DOHH2 (cell line): ENCODE measurements at regions not wholly inside any gene's neighbourhood (a gene's known extent, or its start where the extent isn't known, plus 50 kb on each side); places are given as distances from the start of the nearest gene placed in this dataset.

ENCODE experiments used
- H3F3A ChIP-seq: fragments of 200-600 bp; sonication (generic), shearing (Covaris generic); 2 replicates; pipeline ENCODE4 v1.6.0; 2016; ENCODE audit warnings: antibody characterized with exemption, mild to moderate bottlenecking; ENCODE audit not compliant: control insufficient read depth, insufficient read depth
- H3K27ac ChIP-seq: fragments of 200-600 bp; sonication (generic); 2 replicates; pipeline ENCODE4 v1.5.1; 2014; ENCODE audit warnings: low read depth, mild to moderate bottlenecking, low read length, moderate library complexity
- H3K27me3 ChIP-seq: fragments of 200-600 bp; sonication (generic); 2 replicates; pipeline ENCODE4 v1.6.1; 2014; ENCODE audit warnings: mild to moderate bottlenecking, low read length, mixed read lengths; ENCODE audit not compliant: control insufficient read depth
- H3K36me3 ChIP-seq: fragments of 200-600 bp; sonication (generic); 2 replicates; pipeline ENCODE4 v1.6.1; 2014; ENCODE audit warnings: mild to moderate bottlenecking, low read length, moderate library complexity, mixed read lengths; ENCODE audit not compliant: control insufficient read depth
- H3K4me1 ChIP-seq: fragments of 200-600 bp; sonication (generic); 2 replicates; pipeline ENCODE4 v1.6.1; 2014; ENCODE audit warnings: mild to moderate bottlenecking, low read length, mixed read lengths; ENCODE audit not compliant: control insufficient read depth
- H3K4me2 ChIP-seq: fragments of 200-600 bp; sonication (generic); 2 replicates; pipeline ENCODE4 v1.6.0; 2014; ENCODE audit warnings: mild to moderate bottlenecking, low read length, moderate library complexity
- H3K4me3 ChIP-seq: fragments of 200-600 bp; sonication (generic); 2 replicates; pipeline ENCODE4 v1.5.1; 2014; ENCODE audit warnings: mild to moderate bottlenecking, low read length, mixed read lengths
- H3K79me2 ChIP-seq: fragments of 200-600 bp; sonication (generic); 2 replicates; pipeline ENCODE4 v1.6.1; 2014; ENCODE audit warnings: mild to moderate bottlenecking, low read length, mixed read lengths; ENCODE audit not compliant: control insufficient read depth
- H3K9me2 ChIP-seq: fragments of 200-600 bp; sonication (generic); replicated peaks from 2 replicates; pipeline ENCODE4 v1.6.1; 2014; ENCODE audit warnings: mild to moderate bottlenecking, low read length, mixed read lengths; ENCODE audit not compliant: control insufficient read depth
- H3K9me3 ChIP-seq: fragments of 200-600 bp; sonication (generic); 2 replicates; pipeline ENCODE4 v1.6.1; 2014; ENCODE audit warnings: antibody characterized with exemption, low read length, mixed read lengths; ENCODE audit not compliant: control insufficient read depth, insufficient read depth
- H4K20me1 ChIP-seq: fragments of 200-600 bp; sonication (generic); 2 replicates; pipeline ENCODE4 v1.6.0; 2014; ENCODE audit warnings: low read depth, mild to moderate bottlenecking, antibody characterized with exemption, low read length, moderate library complexity; ENCODE audit not compliant: control insufficient read depth, insufficient read depth
- CTCF ChIP-seq: fragments of 200-600 bp; sonication (generic); IDR thresholded peaks from one replicate; pipeline ENCODE4 v1.5.1; 2014; ENCODE audit warnings: antibody characterized with exemption, mild to moderate bottlenecking, low read depth, low read length; ENCODE audit not compliant: poor library complexity, severe bottlenecking
- EZH2phosphoT487 ChIP-seq: fragments of 200-600 bp; sonication (generic); IDR thresholded peaks from 2 replicates; pipeline ENCODE4 v1.6.1; 2017; ENCODE audit warnings: borderline replicate concordance, mild to moderate bottlenecking, antibody characterized with exemption, low read length, moderate library complexity, mixed read lengths

DNA sequence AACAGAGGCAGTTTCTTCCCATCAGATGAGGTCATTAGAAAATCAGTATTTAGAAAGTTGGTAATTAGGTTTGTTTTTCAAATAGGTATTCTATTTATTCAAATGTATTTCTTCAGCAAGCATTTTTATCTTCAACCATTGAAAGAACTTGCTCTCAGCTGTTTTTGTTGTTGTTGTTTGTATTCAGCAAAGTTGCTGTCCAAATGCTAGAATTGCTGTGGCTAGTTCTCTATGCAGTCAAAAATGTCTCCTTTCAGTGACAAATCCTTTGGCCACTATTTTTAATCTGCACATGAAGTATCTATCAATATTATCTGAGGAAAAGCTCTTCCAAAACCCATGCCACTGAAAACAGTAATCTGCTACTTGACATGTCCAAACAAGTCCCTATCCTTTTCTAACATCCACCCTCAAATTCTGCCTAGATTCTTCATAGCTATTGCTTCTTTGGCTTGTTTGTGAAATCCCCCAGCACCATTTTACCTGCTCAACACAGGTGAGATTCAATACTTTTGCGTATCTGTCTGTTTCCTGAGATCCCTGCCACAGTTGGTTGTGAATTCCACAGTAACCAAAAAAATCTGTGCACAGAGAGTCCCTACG is 1005.4 kb downstream of the GRIK2 start:
- Histone ChIP-seq H3K9me3 (no peaks in the 10 kb centered on the region), H4K20me1 (no peaks in the 10 kb centered on the region), H3F3A (no peaks in the 10 kb centered on the region), H3K27me3 (no peaks in the 10 kb centered on the region), H3K27ac (no peak overlapping the region), H3K4me1 (no peaks in the 10 kb centered on the region), H3K36me3 (no peaks in the 10 kb centered on the region), H3K9me2 (no peaks in the 10 kb centered on the region), H3K4me3 (no peak overlapping the region), H3K79me2 (no peaks in the 10 kb centered on the region), H3K4me2 (no peak overlapping the region)
- TF ChIP-seq CTCF = no peak
- no peak for TF ChIP-seq EZH2phosphoT487

GRCh38 chr6:102390541-102390940 is 997.0 kb downstream of the GRIK2 start:
- Histone ChIP-seq H3K9me2 (no peaks in the 10 kb centered on the region), H3K27ac (no peak overlapping the region), H3K79me2 (no peaks in the 10 kb centered on the region), H3K9me3 (peaks cover 5% of the 10 kb centered on the region; the same call in 1 of the 2 replicates), H3K36me3 (no peaks in the 10 kb centered on the region), H4K20me1 (no peaks in the 10 kb centered on the region), H3K4me2 (no peak overlapping the region), H3K27me3 (no peaks in the 10 kb centered on the region), H3K4me3 (no peak overlapping the region), H3K4me1 (no peaks in the 10 kb centered on the region), H3F3A (no peaks in the 10 kb centered on the region)
- TF ChIP-seq CTCF (no peak), EZH2phosphoT487 (no peak)

DNA sequence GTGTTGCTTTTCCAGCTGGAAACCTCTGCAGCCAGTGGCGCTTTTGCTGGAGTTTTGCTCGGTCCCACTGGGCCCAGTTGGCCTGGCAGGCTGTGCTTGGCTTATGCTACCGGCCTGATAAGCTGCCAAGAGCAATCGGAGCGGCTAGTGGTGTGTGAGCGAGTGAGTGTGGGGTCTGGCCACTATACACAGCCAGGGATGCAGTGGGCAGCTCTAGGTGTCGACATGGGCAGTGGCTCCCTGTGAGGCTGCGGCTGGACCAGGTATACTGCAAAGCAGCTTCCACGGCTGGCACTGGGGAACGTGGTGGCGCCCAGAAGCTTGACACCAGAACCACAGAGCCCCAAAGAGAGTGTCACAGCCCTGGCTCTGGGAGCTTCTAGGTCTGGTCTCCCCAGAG is 996.5 kb downstream of the GRIK2 start:
- Histone ChIP-seq H3K79me2 (no peaks in the 10 kb centered on the region), H3K36me3 (no peaks in the 10 kb centered on the region), H3K4me2 (no peak overlapping the region), H3K4me1 (no peaks in the 10 kb centered on the region), H4K20me1 (no peaks in the 10 kb centered on the region), H3K9me2 (no peaks in the 10 kb centered on the region), H3K27ac (no peak overlapping the region), H3K9me3 (peaks cover 5% of the 10 kb centered on the region; the same call in 1 of the 2 replicates), H3K27me3 (no peaks in the 10 kb centered on the region), H3F3A (no peaks in the 10 kb centered on the region), H3K4me3 (no peak overlapping the region)
- no peak for TF ChIP-seq CTCF
- TF ChIP-seq EZH2phosphoT487 = no peak
